HepG2 (cell line): ENCODE measurements at regions not wholly inside any gene's neighbourhood (a gene's known extent, or its start where the extent isn't known, plus 50 kb on each side); places are given as distances from the start of the nearest gene placed in this dataset.

Experiments
- FOXM1 ChIP-seq: sonication (generic); formaldehyde crosslinking; IDR thresholded peaks from 2 replicates; pipeline ENCODE4 v1.5.0; 2020; ENCODE audit warnings: missing genetic modification reagents
- POLR2AphosphoS5 ChIP-seq: IDR thresholded peaks from 2 replicates; pipeline ENCODE4 v1.6.1; 2012; ENCODE audit warnings: low read depth, low read length
- ZNF343 ChIP-seq: sonication (generic); formaldehyde crosslinking; IDR thresholded peaks from 2 replicates; pipeline ENCODE4 v1.4.0; 2020; ENCODE audit warnings: mild to moderate bottlenecking, missing genetic modification reagents

- TF ChIP-seq POLR2AphosphoS5 (no peak), FOXM1 (no peak), ZNF343 (CRISPR knock-in tag) (no peak)
Measured at GRCh38 chr12:87853448-87854003, 175.7 kb downstream of the C12orf50 start.
